Activated T-cell treated with anti-CD3 and anti-CD28 coated beads, Interleukin-2, amount 50 U/mL, for 48 hours (primary cell): ENCODE measurements at regions not wholly inside any gene's neighbourhood (a gene's known extent, or its start where the extent isn't known, plus 50 kb on each side); places are given as distances from the start of the nearest gene placed in this dataset.

Experiments
- DNase-seq, 2 experiments: peaks; one replicate each; pipeline ENCODE4 v3.0.0-alpha.2; 2020

DNA sequence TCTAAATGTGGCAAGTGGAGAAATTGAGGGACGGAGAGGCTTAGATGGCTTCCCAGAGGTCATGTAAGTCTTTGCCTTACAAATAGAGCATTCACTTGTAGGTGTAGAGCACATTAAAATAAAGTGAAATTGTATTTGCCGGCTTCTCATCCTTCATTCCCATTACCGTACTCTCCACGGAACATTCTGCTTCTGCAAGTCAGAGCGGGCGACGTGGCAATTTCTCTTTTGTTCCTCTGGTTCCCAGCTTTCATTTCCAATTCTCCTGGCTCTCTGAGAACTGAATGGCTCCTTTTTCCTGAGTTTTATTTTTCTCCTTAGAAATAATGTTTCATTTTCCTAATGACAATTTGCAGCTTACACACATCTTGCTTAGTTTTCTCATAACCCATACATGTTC lies 51.3 kb upstream of the PFKP start:
- DNase-seq = no peak

DNA sequence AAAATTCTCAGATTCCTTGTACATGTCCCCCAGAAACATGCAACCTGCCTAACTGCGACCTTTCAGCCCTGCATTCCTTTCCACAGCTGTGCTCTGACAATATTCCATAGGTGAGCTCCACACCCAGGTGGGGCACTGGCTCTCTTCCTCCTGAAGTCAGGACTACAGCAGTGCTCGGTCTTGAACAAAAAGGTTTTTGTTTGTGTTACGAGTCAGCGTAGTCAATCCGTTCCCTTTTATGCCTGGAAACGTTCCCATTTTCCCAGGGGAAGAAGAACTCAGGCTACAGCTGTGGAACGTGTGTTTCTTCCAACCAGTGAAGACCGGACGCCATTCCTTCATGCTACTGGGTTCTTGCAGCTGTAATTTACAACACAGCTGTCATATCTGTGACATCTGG lies 52.4 kb upstream of the PFKP start:
- DNase-seq = no peak

DNA sequence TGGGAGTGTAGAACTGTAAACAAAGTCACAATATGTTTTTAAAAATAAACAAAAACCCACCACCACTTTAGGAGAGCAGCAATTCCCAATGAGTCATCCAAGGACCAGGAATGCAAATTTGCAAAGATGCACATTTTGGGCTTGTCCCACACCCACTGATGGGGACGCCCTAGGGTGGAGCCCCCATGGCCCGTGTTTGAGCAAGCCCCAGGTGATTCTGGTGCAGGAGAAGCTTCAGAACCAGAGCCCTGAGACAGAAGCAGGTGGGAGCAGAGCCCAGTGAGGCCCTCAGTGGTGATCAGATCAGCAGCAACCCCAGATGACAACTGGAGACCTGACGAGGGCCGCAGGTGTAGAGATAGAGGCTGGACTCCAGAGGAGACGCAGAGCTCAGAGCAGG lies 55.1 kb upstream of the PFKP start:
- no peak for DNase-seq

DNA sequence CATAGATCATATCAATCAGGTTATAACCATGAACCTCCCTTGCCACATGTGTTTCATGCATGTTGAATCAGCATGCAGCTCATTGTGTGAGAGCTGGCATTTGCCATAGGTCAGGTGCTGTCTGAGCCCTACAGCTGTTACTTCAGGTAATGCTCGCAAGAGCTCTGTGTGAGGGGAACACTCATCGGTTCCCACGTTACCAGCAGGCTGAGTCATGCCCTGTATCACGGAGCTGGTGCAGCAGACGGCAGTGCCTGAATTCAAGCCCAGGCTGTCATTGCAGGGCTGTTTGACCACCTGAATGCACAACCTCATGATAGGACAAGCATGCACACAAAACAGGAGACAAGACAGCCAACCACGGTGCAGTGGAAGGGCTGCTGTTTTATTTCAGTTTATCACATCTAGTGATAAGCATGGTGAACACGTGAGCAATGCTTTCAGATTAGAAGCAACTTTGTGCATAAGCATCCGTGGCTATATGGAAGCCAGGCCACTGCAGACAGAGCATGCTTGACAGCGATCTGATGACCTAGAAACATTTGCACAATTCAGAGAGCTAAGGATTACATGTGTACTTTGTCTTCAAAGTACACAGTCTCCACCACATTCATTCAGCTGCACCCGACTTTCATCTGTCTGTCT lies 56.4 kb upstream of the PFKP start:
- no peak for DNase-seq

DNA sequence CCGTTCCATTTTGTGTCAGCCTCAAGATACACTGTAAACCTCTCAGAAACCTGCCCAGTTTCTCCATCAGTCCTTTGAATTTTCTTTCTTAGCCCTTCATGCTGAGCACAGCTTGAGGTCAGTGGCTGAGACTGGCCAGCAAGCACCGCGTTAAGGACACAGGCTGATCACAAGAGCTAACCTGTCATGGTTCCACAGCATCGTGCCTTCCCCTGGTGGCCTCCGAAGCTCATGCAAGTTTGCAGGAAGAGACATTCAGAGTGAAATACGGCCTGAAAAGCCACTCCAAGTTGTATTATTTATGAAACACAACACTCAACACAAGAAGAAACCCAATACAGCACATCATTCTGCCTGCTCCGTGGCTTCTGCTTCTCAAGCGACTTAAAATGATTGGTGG lies 57.0 kb upstream of the PFKP start:
- DNase-seq = no peak

DNA sequence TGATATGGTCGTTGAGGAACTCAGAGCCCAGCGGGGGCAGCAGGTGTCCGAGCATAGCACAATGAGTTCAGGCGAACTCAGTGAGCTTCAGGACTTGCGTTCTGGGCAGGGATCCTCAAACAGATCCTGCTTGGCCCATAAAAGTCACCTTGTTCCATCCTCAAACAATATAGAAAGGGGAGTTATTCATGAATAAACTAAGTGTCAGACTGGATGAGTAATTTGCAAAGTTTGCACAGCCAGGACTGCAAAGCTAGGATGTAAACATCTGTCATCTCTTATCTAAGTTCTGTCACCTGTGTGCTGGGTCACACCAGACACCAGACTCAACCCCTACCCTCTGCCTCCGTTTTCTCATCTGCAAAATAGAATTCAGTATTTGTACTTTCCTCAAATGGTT lies 58.0 kb upstream of the PFKP start:
- no peak for DNase-seq

DNA sequence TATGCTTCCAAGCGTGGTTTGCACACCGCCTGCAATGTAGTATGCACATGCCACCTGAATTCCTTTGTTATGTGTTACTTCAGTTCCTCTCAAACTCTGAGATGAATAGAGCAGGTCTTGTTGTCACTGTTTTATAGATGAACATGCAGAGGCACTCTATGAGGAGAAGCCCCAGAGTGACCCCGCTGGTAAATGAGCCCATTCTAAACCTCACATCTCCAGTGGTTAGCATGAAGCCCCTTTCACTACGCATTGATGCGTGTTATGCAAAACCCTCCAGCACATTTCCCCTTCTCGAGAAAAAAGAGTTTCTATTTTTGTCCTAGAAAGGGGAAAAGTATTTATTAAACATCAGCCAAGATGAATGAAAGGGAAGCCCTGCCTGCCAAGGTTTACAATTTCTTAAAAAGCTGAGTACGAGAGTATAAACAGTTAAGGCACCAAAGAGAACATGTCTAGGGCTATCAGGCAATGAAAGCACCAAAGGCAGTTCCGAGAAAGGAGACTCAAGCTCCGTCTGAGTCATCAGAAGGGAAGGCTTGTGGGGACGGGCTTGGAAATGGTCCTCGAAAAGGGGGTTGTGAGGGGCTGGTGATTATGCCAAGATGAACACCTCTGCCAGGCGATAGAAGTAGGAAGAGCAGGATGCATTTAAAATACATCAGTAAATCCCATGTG lies 58.7 kb upstream of the PFKP start:
- no peak for DNase-seq

DNA sequence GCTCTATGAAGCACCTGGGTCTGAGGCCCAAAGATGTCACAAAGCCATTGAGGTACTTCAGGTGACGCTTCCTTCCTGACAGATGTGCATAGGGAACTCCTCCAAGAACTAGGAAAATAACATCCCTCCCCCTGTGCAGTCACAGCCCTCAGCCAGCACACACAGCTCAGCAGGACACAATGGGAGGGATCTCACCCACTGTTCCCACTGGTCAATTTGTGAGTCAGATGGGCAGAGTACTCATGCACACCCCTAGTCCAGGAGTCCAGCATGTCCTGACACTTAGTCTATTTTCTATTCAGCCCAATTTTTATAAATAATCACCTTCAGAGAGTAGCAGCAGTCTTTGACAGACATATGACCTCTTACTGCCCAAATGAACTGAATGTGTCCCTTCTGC lies 60.7 kb upstream of the PFKP start:
- DNase-seq = no peak

DNA sequence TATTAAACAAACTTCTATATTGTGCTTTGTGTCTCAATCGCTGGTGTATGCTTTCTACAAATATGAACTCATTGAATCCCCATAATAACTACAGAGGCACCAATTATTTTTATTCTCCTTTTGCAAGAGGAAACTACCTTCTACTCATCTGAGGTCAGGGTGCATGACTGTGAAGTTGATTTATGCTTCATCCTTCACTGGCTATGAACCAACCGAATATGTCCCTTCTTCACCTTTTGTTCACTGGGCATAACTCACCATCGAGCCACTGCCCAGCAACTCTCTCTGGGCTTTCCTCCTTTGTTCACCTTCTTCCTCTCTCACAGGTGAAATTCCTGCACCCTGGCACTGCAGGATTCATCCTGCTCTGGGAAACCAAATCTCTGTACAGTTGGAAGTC lies 61.3 kb upstream of the PFKP start:
- no peak for DNase-seq

DNA sequence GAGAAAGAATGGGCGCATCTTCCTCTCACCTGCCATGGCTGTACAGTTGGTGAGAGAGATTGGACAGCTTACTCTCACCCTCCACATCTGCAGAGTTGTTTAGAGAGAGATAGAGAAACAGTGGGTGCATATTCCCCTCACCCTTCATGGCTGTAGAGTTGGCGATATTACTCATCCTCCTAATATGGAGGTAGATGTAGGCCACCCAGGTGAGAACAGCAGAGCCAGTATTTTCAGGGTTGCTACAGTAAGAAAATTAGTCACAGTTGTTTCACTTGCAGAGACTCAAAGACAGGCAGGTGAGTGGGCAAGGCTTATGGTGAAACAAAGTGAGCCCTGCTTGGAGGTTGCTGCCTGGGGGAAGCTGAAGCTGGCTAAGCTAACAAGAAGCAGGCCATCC lies 65.0 kb upstream of the PFKP start:
- peak; percentile 23 to 27 for DNase-seq

DNA sequence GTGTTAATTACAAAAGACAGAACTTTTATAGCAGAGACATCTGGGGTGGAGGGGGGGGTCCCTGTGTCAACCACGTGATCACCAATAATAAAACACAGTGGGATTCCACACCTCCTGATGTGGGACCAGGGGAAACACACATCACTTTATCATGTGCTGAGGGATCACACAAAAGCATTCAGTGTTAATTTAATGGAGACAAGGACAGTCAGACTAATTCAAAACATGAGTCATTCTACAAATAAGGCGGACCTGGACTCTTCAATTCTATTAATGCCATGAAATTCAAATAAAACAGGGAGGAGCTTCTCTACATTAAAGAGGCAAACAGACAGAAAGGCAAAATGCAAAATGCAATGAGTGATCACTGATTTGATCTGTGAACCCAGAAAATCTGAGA lies 67.3 kb upstream of the PFKP start:
- DNase-seq = no peak

DNA sequence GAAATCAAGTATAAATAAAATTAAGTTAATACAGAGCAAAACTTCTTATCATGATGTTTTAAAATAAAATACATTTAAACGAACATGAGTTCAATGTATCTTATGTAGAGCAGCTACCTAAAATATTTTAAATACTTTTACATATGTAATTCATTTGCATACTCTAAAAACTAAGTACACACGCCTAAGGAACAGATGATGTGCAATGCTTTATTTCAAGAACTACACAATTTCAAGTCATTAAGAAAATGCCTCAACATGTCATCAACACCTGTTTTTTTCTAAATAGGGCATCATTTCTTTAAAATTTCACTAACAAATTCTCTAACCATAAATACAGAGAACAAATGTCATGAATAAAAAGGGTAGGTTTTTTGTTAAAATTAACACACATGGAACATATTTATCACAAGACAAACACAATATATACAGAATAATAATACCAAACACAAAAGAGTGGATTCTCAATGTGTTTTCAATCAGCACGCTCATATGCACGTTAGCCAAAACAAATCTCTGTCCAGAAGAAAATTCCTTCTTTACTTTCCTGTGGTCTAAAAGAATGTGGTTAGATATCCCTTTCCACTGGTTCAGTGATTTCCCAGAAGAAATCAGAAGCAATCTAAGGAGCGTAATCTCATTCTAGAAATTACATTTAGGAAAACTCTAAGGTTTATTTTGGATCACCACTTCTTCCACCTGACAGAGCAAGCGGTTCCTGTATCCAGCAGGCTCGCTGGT lies 73.0 kb upstream of the PFKP start:
- no peak for DNase-seq

DNA sequence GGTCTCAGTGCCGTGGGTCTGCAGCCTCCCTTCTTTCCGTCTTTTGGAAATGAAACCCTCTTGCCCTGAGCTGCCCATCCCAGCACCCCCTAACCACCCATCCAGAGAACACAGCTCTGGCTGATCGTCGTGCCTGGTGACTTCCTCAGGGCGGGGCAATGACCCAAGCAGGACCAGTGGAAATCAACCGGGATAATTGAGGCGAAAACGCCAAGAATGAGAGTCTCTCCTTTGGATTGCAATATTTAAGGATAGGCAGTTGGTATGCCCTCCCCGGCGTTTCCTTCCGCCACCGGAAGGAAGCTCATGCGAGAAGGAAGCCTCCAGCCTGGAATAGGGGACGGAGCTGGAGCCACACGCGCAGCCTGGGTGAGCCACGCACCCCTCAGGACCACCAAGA lies 73.7 kb upstream of the PFKP start:
- DNase-seq = no peak

DNA sequence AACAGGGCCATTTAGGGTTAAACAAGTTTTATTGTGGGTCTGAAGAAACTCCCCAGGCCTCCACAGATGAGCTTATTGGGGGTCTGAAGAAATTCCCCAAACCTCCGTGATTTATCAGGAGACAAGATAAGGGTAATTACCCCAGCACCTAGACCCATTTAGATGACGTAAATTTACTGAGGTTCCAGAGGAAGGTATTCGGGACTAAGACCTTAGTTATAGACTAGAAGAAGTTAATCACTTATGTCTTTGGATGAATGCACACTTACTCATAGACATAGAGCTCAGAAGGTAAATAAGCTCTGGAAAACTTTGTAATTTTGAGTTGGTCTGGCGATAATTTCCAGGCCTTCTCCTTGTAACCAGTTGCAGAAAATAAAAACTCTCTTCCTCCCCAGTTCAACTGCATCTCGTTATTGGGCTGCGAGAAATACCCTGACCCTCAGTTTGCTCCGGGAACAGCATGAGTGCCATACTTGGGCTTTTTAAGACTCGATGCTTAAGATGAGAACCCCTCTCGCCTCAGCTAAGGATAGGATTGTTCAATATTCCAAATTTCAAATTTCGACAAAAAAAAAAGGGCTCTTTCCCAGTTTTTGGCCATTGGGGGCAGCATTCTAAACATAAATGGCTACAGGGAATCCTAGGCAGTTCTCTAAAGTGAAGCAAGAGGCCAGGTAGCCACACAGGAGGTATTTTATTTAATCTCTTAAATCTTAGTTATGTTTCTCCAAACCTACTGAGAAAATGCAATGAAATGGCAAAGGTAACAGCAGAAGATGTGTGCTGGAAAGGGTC lies 74.7 kb upstream of the PFKP start:
- DNase-seq = no peak

DNA sequence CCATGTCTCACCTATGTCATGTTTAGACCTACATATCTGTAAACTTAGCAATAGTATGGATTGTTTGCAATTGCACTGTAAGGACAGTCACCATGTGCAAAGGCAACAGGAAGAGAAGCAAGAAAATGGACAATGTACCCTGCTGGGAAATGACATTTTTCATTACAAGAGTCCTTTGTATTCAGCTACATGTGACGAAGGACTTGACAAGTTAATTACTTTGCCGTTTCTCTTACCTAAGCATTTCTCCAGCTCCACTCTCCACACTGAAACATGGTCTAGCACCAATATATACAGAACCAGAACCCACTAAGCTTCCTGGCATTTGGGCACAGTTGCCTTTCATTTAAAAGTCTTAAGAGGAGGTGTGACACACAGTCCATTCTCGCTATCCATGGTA lies 76.6 kb upstream of the PFKP start:
- DNase-seq = no peak

DNA sequence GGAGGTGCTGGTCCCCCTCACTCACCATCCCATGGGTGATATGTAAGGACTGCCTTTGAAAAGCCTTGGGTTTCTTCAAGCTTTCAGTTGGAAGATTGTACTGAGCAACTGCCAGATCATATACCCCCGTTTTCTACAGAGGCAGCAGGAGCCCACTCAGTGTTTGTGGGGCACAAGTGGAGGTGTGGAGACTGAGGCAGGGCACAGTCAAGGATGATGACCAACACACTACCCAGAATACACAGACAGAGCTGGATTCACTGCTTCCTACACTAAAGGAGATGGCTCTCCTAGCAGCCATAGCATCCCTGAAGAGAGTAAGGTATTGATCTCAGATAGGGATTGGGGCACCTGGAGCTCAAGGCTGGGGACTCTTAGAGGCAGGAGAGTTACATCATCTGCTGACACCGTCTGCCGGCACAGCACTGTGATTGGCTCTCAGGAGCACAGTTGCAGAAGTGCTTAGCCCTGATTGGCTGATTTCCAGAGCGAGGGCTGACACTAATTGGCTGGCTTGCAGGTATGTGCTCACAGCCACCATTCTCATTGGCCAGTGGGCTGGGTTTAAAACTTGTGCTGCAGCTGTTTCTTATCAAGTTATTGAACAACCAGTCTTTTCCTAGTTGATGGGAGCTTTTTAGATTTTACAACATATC lies 77.9 kb upstream of the PFKP start:
- DNase-seq = no peak

DNA sequence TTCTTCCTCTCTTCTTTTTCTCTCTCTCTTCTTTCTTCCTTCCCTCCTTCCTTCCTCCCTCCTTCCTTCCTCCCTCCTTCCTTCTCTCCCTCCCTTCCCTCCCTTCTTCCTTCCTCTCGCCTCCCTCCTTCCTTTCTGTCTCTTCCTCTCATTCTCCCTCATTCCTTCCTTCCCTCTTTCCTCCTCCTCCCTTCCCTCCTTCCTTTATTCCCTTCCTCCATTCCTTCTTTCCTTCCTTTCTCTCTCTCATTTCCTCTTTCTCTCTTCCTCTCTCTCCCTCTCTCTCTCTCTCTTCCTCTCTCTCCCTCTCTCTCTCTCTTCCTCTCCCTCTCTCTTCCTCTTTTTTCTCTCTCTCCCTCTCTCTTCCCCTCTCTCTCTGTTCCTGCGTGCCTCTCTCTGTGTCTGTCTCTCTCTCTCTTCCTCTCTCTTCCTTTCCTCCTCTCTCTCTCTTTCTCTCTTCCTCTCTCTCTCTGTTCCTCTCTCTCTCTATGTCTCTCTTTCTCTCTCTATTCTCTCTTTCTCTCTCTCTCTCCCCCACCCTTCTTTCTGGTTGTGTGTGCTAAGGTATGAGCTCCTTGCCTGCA lies 80.1 kb upstream of the PFKP start:
- DNase-seq = no peak

DNA sequence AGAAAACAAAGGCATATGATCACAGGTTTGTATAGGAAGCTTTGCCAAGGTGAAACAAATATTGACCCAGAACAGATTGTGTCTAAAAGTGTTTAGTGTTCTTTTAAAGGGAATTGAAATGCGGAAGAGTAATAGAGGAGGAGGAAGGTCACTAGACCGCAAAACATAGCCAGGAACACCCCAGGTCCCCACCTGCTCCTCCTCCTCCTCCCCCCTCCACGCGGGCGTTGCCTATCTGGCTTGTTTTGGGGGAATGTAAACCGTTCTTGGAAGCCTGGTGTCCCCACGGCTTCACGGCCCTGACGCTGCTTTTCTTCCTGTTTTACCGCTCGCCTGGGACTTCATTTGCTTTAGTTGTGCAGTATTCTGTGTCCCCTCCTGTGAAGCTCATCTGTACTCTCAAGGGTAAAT lies 81.0 kb upstream of the PFKP start:
- no peak for DNase-seq

DNA sequence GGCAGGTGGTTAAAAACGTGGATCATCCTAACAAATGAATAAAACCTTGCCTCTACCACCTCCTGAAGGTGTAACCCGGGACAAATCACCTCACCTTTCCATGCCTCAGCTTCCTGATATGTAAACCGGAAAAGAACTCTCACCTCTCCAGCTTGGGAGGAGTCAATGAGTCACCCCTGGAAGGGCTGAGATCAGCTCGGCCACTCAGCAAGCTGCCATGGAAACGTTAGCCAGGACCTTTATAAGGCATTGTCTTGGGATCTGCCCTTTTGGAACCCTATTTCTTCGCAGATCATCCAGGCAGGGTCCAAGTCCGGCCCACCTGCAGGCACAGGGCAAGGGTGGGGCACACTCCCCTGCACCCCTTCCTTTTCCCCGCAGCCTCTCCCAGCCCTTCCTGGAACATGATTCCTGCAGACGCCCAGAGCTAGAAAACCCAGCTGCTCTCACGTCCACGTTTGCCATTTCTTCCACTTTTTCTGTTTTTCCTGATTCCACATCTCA lies 81.6 kb upstream of the PFKP start:
- no peak for DNase-seq

DNA sequence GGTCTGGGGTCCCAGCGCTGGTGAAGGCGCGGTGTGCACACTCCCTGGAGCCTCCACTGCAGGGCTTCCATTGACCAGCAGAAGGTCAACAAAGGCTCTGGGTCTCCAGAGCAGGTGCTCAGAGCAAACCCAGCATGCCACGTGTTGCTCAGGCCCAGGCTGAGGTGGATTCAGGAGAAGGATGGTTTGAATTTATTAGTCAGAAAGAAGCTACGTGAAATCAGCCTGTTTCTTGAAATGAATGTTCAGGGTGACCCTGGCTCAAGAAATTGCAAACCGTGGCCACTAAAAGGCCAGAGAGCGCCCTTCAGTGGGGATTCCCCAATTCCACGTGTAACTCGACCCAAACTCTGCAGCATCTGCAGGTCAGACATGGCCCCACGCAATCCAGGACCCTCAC lies 82.7 kb upstream of the PFKP start:
- DNase-seq = no peak

DNA sequence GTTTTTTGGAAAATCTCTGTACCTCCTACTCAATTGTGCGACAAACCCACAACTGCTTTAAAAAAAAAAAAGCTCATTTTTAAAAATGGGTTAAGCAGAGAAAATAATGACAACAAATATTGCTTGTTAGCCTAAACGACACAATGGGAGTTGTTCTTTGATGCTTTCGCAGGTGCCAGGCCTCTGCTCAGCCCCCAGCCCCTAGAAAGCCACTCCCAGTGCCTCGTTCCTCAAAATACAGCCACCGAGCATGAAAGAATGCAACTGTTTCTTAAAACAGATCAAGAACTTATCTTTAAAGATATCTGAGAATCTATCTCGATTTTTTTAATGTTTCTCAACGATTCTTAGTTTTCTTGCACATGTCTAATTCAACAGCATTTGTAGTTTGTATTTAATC lies 85.2 kb upstream of the PFKP start:
- no peak for DNase-seq

DNA sequence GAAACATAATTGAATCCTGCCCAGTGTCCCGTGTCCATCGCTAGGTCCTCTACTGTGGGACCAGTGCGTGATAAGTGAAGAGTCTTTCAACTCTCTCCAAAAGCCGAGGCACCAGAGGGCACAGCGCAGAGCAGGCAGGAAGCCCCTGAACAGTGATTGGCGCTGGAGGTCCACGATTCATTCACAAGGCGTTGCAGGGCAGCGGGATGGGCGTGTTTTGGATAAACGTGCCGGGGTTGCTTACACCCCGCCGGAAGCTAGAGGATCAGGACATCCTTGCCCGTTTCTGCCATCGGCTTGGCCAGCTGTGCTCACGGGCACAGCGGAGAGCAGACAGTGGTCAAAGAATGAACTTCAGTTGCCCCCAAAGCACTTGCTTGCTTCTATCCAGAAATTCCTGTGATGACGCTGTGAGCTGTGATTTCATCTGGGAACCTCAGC lies 86.0 kb upstream of the PFKP start:
- DNase-seq = no peak
